NCI-H1436 treated with DMSO at 0.1 percent for 48 hours (cell line): ENCODE measurements at regions not wholly inside any gene's neighbourhood (a gene's known extent, or its start where the extent isn't known, plus 50 kb on each side); places are given as distances from the start of the nearest gene placed in this dataset.
"Not testable (repeated sequence)": the region's sequence is repeated elsewhere in the genome, so short reads cannot be mapped to it uniquely, and the experiment has no call there.

Source experiments
- DNase-seq: peaks from one replicate; lab custom pipeline; 2025; lab: John Stamatoyannopoulos, UW

DNA sequence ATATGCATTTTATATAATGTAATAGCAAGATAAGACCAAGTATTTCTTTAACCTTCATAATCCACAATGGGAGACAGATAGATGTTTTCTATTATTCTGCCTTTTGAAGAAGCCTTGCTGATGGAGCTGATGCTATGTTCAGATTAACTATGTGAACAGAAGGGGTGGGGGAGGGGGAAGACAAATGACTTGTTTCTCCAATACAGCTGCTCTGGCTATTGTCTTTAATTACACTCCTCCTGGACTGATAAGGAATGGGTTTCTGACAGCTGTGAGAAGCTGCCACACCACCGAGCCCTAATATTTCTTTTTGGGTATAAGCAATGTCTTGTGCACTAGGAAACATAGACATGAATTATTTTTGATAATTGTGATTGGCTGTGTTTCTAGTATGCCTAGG lies 62.0 kb downstream of the CAVIN4 start:
- DNase-seq, result no peak

GRCh38 chr9:100640447-100641050 lies 62.7 kb downstream of the CAVIN4 start:
- DNase-seq, result no peak

DNA sequence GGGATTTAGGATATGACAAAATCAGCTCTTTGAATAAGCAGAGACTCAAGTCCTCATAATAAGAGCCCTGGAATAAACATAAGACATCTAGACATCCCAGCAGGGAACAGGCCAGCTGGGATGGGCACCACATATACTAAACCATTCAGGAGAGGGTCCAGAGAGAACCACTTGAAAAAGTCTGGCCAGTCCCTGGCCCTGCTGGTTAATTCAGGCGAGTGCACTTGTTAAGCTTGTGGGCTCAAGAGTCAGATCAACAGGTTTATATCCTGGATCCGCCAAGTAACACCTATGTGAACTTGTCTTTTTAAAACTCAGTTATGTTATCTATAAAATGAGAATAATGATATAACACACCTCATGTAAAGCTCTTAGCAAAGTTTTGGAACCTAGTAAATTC lies 63.3 kb downstream of the CAVIN4 start:
- no peak for DNase-seq

DNA sequence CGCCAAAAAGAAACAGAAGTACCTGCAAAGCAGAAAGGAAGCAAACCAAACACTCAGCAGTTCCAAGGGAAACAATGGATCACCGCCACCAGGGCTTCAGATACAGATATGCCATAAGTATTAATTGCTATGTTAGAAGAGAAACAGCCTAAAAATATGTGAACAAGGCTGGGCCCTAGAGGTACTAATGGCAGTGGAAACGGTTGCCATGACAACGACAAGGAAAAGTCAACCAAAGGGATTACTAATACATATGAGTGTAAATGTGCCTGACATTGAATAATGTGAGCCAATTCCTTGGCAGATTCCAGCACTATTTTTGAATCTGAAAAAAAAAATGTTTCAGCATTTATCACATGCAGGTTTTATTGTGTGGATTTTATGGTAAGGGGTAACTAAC lies 75.0 kb downstream of the CAVIN4 start:
- DNase-seq, result no peak

GRCh38 chr9:100653643-100654334 lies 75.9 kb downstream of the CAVIN4 start:
- no peak for DNase-seq

DNA sequence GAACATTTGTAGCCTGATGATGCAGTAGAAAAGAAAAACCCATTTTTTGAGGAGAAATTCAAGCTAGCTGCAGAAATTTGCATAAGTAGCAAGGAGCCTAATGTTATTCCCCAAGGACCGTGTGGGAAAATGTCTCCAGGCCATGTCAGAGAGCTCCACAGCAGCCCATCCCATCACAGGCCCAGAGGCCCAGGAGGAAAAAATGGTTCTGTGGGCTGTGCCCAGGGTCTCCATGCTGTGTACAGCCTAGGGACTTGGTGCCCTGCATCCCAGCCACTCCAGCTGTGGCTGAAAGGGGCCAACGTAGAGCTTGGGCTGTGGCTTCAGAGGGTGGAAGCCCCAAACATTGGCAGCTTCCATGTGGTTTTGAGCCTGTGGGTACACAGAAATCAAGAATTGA lies 79.0 kb downstream of the CAVIN4 start:
- not testable (repeated sequence) for DNase-seq

DNA sequence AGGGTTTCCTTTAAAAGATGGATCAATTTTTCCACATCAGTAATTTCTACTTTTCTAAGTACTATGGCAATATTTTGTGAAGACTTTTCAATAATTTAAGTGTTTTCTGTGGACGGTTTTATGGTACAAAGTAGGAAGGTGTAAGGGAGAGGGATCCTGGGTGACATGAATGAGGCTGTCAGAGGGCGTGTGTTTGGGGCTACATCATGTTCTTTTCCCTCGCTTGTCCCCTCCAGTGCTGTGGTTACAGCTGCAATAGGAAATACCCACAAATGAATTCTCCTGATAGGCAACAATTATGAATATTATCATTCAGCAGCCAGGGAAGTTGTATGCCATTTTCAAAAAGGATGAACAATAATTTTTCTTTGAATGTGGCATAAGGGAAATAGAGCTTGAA lies 83.8 kb downstream of the CAVIN4 start:
- no peak for DNase-seq

- no peak for DNase-seq
These were observed 84.2 kb downstream of the CAVIN4 start for GRCh38 chr9:100662122-100662521.

DNA sequence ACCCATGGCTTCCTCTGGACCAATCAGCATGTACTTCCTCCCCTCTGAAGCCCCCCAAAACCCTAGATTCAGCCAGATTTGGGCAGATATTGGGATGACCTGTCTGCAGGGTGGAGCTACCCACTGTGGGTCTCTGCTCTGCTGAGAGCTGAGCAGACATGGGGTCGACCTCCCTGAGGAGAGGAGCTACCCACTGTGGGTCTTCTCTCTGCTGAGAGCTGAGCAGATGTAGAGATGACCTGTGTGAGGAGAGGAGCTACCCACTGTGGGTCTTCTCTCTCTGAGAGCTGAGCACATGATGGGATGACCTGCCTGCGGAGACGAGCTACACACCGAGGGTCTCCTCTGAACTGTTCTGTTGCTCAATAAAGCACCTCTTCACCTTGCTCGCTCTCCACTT lies 89.6 kb downstream of the CAVIN4 start:
- DNase-seq, result no peak

DNA sequence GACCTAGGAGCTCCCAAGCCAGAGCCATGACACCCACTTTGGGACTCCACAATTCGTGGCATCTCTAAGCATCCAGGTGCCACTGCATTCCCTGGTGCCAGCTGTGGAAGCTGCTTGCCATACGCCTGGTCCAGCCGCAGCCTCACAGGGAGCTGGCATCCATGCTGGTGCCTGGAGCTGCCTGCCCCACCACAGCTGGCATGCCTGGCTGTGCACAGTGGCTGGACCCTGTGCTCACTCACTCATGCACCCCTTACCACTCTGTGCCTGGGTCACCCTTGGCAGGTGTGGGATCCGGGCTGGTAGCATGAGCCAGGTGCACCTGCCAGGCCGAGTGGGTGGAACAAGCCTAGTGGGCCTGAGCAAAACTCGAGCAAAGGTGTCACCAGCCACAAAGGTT lies 90.1 kb downstream of the CAVIN4 start:
- no peak for DNase-seq

- no peak for DNase-seq
These were observed 92.1 kb downstream of the CAVIN4 start for GRCh38 chr9:100669968-100670367.

DNA sequence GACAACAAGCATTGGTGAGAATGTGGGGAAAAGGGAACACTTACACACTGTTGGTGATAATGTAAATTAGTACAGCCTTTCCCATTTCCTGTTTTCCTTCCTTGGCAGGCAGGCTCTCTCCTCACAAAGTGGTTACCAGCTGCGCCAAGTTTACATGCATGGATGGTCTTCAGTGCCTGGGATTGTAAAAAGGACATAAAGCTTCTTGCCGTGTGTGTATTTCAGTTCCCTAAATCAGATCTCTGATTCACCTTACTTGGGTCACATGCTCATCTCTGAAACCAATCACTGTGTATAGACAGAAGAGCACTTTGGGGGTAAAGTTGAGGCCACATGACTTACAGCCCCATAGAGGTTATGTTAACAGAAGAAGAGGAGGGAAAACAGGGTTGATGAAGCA lies 92.8 kb downstream of the CAVIN4 start:
- DNase-seq, result no peak

- DNase-seq, result no peak
These were observed 94.0 kb downstream of the CAVIN4 start for GRCh38 chr9:100671898-100672297.

- DNase-seq, result no peak
These were observed 95.4 kb downstream of the CAVIN4 start for GRCh38 chr9:100673249-100673648.

- no peak for DNase-seq
These were observed 96.7 kb downstream of the CAVIN4 start for GRCh38 chr9:100674419-100675122.

DNA sequence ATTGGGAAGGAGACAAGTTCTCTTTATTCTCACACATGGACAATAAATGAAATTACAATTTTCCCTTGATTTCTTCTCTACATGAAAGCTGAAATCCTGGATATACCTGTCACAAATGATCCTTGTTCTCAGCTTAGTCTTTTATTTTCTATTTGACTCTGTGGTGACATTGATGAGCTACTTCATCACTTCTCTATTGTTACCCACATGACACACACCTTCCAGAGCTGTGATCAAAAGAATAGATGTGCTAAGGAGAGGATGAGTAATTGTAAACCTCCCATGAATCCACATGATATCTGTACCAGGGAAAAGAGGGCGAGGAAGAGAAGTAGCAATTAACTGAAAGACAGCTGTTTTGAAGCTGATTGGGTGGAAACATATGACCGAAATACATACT lies 102.0 kb downstream of the CAVIN4 start:
- no peak for DNase-seq

DNA sequence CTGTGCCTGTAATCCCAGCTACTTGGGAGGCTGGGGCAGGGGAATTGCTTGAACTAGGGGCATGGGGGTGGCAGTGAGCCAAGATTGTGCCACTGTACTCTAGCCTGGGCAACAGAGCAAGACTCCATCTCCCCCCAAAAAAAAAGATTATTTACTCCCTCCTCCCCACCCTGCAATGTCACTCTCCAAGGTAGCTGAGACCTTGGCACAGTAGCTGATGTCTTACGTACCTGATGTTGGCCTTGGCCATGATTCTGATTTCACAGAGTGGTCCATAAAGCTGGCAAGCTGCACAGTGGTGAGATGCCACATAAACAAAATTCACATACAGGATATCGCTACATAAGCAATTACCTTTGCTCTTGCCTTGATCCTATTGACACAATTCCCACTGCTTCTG lies 108.5 kb downstream of the CAVIN4 start:
- no peak for DNase-seq

DNA sequence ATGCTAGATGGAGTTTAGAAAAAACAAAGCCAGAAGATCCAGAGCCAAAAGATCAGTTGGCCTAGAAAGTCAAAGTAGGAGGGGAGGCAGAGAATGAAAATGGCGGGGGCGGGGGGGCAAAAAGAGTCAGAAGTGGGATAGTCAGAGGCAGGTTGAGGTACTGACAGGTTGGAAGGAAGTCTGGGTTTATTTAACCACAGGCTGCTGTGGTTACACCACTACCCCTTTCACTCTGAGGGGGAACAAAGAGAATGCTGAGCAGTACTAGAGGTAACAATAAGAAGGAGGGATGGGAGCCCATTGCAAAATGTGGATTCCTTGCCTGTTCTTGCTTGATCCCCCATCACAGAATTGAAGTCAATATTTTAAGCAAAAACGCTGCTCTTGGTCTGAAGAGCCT lies 111.8 kb downstream of the CAVIN4 start:
- DNase-seq, result no peak

DNA sequence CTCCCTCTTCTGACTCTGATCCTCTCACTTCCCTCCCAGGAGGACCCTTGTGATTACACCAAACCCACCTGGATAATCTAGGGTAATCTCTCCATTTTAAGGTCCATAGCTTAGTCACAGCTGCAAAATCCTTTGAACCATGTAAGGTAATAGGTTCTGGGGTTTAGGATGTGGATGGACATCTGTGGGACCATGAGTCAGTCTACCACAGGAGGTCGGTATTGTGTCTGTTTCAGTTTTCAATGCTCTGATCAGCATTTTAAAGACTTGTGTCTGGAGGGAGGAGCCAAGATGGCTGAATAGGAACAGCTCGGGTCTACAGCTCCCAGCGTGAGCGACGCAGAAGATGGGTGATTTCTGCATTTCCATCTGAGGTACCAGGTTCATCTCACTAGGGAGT lies 112.6 kb downstream of the CAVIN4 start:
- DNase-seq, result no peak

DNA sequence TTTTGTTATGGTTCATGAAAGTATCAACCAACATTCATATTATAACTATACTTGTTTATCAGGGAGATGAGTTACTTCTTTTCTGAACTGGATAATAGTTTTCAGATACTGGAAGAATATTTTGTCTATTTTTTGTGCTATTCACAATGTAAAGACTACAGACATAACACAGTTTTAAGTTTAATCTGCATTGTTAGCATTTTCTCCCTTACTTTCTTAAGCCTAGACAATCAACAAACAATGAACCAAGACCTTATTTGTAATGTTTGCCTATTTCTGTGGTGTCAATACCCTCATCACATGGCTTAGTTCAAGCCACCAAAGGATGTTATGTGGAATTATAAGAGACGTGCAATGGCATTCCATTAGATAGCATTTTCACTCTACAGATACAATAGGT lies 119.5 kb downstream of the CAVIN4 start:
- no peak for DNase-seq

- DNase-seq, result no peak
These were observed 121.1 kb downstream of the CAVIN4 start for GRCh38 chr9:100698945-100699344.

DNA sequence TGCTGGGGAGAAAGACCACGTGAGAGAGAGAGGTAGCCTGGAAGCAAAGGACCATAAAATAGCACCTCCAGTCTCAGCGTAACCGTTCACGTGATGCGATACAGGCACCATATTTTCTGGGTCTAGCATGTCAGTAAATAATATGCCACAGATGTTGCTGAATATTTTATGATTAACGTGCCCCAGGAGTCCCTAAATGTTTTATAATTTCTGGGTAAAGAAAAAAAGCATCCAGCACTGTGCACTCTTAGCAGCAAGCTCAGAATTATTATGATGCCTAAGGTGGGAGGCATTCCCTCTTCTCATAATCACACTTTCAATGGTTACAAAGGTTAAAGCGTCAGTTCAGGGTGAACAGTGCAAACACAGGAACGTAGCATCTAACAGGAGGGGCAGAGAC lies 121.8 kb downstream of the CAVIN4 start:
- no peak for DNase-seq

GRCh38 chr9:100700689-100701318 lies 122.9 kb downstream of the CAVIN4 start:
- no peak for DNase-seq
